ENCODE measurements at regions not wholly inside any gene's neighbourhood (a gene's known extent, or its start where the extent isn't known, plus 50 kb on each side); places are given as distances from the start of the nearest gene placed in this dataset.

DNA sequence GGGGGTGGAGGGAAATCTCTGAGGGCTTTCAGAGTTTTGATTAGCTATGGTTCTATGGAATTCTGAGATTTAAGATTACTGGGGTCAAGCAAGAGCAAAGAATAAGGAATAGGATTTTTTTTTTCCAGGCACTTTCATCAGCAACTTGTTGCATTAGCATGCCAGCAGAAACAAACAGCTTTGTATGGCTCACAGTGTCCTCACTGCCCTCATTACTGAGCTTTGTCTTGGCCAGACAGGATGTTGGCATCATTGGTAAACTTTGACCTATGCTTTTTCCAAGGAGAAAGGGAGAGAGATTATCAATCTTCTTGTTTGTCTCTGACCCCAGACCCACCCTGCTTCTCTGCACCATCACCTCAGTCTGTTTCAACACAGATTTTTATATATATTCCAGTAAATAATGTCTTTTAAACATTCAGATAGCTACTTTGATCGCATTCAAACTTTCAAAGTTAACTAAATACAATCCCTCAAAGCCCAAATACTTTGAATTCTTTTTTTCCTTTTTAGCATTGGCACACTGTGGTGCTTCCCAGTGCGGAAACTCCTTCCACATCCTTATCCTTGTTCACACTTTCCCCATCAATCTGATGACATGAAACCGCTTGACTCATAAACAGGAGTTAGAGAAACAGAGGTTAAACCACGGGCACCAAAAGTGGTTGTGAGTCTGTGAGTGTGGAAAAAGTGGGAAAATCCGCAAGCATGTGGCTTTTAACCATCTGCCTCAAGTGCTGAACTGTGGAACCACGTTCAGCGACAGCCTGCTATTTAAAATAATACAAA is 282.2 kb upstream of the FAR2 start:
- intact Hi-C loops (cut with DNase I), result loop anchor here in 1 of 2 donors (10.0 kb wide), 1 partner anchor 82 kb away; no protein-coding TSS in a partner anchor
- DNase-seq (no peak), ATAC-seq (peak in 1 of 2 donors; percentile 62)

DNA sequence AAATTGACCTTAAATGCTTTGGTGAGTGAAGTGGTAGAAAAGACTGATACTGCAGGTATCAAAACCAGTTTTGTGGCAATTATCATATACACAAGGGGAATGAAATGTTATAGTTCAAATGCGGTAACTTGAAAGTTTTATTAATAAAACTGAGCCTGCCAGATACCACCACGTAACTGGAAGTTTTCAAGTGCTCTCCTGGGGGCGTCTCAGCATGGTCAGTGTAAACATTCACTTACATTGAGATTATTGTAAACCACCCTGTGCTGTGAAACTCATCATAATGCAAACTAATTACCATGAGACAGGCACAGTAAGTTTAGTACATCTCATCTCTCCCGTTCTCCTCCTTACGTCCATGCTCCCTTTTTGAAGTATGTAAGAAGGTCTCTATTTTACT is 280.7 kb upstream of the FAR2 start:
- no peak for DNase-seq
- intact Hi-C loops (cut with DNase I), result loop anchor here in 1 of 2 donors (10.0 kb wide), 1 partner anchor 84 kb away; no protein-coding TSS in a partner anchor
- no peak for ATAC-seq

GRCh38 chr12:28869197-28869596 is 279.9 kb upstream of the FAR2 start:
- no peak for DNase-seq
- intact Hi-C loops (cut with DNase I), result loop anchor here in 1 of 2 donors (10.0 kb wide), 1 partner anchor 84 kb away; no protein-coding TSS in a partner anchor
- peak in 1 of 2 donors; percentile 86 for ATAC-seq

- DNase-seq (no peak), ATAC-seq (no peak)
- intact Hi-C loops (cut with DNase I), result no loop called here
Observed at GRCh38 chr12:28870839-28871440, 278.1 kb upstream of the FAR2 start.

GRCh38 chr12:28872654-28873268 is 276.3 kb upstream of the FAR2 start:
- DNase-seq (peak; percentile 24), ATAC-seq (peak; percentile 47 to 52)
- intact Hi-C loops (cut with DNase I), result no loop called here

- no peak for DNase-seq
- ATAC-seq, result no peak
- intact Hi-C loops (cut with DNase I), result no loop called here
Observed at GRCh38 chr12:28874758-28875157, 274.3 kb upstream of the FAR2 start.

DNA sequence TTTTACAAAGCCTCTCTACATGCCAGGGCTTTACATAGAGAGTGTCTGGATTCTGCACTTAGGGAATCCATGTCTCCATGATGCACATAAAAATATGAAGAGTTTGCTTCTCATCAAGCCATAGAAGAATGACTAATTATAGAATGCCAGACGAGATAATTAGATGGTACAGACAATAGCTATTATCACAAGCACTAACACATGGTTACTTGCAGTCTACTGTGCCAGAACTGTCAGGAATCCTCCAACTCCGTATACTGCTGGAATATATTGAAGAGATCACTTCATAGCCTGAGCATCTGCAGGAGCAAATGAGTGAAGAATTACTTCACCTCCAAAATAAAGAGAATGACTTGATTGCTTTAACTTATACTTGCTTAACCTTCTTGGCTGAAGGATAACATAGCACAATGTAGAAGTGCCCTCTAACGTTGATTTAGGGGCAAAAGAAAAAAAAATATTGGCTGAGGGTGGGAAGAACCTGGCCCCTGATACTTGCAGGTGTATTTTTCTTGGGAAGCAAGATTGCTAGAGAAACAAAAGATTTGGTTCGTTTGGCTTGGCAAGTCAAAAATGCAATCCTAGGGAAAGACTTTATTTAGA is 272.8 kb upstream of the FAR2 start:
- intact Hi-C loops (cut with DNase I), result no loop called here
- ATAC-seq, result no peak
- no peak for DNase-seq

- ATAC-seq (no peak), DNase-seq (no peak)
- intact Hi-C loops (cut with DNase I), result no loop called here
Observed at GRCh38 chr12:28877854-28878253, 271.2 kb upstream of the FAR2 start.

DNA sequence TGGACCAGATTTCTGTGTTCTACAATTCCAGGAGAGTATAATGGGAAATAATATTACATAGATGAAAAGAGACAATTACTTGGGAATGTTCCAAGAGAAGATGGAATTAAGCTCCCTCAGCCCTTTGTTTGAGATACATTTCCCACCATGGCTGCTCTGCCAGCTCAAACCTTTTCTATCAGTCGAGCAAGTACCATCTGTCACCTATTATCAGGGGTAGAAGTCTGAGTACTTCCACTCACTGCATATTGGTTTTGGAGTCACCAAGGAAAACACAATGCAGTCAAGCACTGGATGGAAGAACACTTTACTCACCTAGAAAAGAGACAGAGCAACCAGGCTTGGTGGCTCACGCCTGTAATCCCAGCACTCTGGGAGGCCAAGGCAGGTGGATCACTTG is 270.4 kb upstream of the FAR2 start:
- DNase-seq, result no peak
- no peak for ATAC-seq
- intact Hi-C loops (cut with DNase I), result no loop called here

DNA sequence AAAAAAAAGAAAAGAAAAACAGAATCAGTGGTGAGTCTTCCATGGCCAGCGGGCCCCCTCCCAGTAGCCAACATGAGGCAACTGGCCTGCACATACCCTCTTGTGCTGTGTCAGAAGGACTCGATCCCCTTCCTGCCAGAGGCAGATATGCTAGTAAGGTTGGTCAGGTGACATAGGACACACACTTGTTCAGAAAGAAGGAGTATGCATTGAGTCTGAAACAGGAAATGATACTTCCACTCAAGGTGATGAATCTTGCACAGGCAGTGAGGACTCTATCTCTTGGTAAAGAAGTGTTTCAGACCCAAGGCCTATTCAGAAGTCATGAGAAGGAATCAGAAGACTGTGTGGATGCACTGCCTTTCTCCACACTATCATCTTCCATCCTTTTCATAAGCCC is 269.7 kb upstream of the FAR2 start:
- DNase-seq, result no peak
- intact Hi-C loops (cut with DNase I), result no loop called here
- no peak for ATAC-seq

- intact Hi-C loops (cut with DNase I), result no loop called here
- no peak for DNase-seq
- ATAC-seq, result peak; percentile 63 to 96
Observed at GRCh38 chr12:28882444-28882843, 266.6 kb upstream of the FAR2 start.

DNA sequence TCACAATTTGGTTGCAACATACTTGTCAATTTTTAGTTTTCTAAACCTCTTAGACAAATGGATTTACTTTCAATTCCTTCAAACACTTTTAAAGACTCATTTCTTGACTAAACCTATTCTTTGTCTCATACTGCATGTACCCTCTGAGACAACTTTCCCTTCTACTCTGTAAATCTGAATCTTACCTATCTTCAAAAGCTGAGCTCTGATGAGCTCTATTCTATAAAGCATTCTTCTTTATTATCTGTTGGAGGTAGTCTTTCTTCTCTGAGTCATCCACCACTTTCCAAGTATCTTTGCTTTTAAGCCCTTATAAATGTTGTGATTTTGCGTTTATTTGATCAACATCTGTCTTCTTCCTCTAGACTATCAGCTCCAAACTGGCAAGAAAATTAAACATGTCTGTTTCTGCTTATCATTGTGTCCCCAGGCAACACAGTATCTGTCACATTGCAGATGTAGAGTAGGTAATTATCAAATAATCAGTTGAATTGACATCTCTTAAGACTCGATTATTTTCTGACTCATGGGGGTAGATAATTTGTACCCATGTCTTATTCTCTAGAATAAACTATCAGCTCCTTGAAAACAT is 265.6 kb upstream of the FAR2 start:
- no peak for DNase-seq
- ATAC-seq, result peak in 1 of 2 donors; percentile 35
- intact Hi-C loops (cut with DNase I), result no loop called here

- ATAC-seq, result no peak
- intact Hi-C loops (cut with DNase I), result no loop called here
- no peak for DNase-seq
Observed at GRCh38 chr12:28884904-28885679, 264.0 kb upstream of the FAR2 start.

- intact Hi-C loops (cut with DNase I), result no loop called here
- ATAC-seq, result no peak
Observed at GRCh38 chr12:28885928-28886327, 263.1 kb upstream of the FAR2 start.

DNA sequence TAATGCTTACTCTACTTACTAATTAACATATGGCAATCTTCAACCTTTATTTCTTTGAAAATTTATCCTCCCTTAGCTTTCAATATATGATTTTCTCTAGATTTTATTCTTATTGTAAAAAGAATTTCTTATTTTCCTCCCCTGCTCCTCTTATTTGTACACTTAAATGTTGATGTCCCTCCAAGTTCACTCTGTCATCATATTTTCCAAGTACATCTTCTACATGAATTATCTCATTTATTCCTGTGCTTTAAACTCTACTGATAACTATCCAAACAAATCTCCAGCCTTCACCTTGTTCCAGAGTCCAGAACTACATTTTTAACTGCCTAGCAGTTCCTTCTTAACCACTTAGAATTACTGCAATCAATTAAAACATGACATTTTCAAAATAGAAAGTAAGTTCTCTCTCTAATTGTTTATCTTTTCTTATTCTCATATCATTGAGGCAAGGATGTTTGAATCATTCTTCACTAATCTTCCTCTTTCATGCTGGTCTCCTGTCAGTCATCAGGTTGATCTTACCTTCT is 261.6 kb upstream of the FAR2 start:
- intact Hi-C loops (cut with DNase I), result no loop called here
- no peak for DNase-seq
- ATAC-seq, result no peak

More at GRCh38 chr12:28885928-28886327, 263.1 kb upstream of the FAR2 start:
- DNase-seq, result no peak

DNA sequence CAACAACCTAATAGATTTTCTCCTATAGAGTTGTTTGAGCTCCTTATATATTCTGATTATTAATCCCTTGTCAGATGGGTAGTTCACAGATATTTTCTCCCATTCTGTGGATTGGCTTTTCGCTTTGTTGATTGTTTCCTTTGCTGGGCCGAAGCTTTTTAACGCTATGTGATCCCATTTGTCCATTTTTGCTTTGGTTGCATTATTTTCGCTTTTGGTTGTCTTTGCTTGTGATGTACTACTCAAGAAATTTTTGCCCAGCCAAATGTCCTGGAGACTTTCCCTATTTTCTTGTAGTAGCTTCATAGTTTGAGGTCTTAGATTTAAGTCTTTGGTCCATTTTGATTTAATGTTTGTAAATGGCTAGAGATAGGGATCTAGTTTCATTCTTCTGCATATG is 258.4 kb upstream of the FAR2 start:
- intact Hi-C loops (cut with DNase I), result no loop called here
- DNase-seq (no peak), ATAC-seq (no peak)

- DNase-seq (no peak), ATAC-seq (no peak)
- intact Hi-C loops (cut with DNase I), result no loop called here
Observed at GRCh38 chr12:28891126-28891525, 258.0 kb upstream of the FAR2 start.

- intact Hi-C loops (cut with DNase I), result no loop called here
- ATAC-seq, result peak in 1 of 2 donors; percentile 53
- no peak for DNase-seq
Observed at GRCh38 chr12:28893365-28893764, 255.7 kb upstream of the FAR2 start.

DNA sequence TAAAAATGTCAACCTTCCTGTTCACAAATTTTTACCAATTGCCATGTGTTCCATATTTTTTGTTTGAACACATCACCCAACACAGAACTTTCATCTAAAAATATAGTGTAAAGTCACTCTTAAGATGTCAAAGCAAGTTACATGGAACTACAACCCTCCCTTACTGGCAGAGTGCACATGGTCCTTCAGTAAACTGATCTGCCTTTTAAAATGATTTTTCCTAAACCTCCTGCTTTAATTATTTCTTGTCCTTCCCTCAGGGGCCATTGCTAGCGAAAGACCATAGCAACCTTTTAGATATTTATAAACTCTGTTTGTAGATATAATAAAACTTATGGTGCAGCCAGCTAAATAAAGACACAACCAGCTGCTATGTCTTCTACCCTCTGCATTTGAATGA is 255.2 kb upstream of the FAR2 start:
- ATAC-seq (no peak), DNase-seq (no peak)
- intact Hi-C loops (cut with DNase I), result no loop called here

Measured in left cardiac atrium (tissue), 4 donors.